ENCODE measurements at regions not wholly inside any gene's neighbourhood (a gene's known extent, or its start where the extent isn't known, plus 50 kb on each side); places are given as distances from the start of the nearest gene placed in this dataset.

- ATAC-seq (ENCODE audit: poor library complexity) (no peak), DNase-seq (no peak)
- intact Hi-C loops (cut with DNase I, micrococcal nuclease) = no loop called here
- TF ChIP-seq CTCF (IDR thresholded peaks at IDR 0.05) = no peak
- Histone ChIP-seq H3K36me3 (ENCODE audit: insufficient read depth, low read length) (no peaks in the 10 kb centered on the region), H3K9me3 (ENCODE audit: control insufficient read depth in 1 of 2, insufficient read depth in 1 of 2, low read length in 2 of 2) (no peaks in the 10 kb centered on the region), H3K4me3 (ENCODE audit: low read length) (no peak overlapping the region), H3K4me1 (ENCODE audit: insufficient read depth, low read length) (no peaks in the 10 kb centered on the region), H3K27me3 (ENCODE audit: control insufficient read depth in 1 of 2, insufficient read depth in 2 of 2, low read length in 2 of 2) (no peaks in the 10 kb centered on the region), H3K27ac (ENCODE audit: low read depth in 1 of 2, low read length in 2 of 2) (no peak overlapping the region)
- H3K4me3 Mint-ChIP-seq = no peak overlapping the region
- no peaks in the 10 kb centered on the region for H3K36me3 Mint-ChIP-seq (ENCODE audit: low read depth)
- H3K9me3 Mint-ChIP-seq = no peaks in the 10 kb centered on the region
- peaks cover 16% of the 10 kb centered on the region for H3K27me3 Mint-ChIP-seq
- no peaks in the 10 kb centered on the region for H3K4me1 Mint-ChIP-seq (ENCODE audit: low read depth)
- no peak overlapping the region for H3K27ac Mint-ChIP-seq
- POLR2A ChIA-PET = no interaction called here
- CTCF ChIA-PET = no interaction called here
Observed at GRCh38 chr1:162943622-162944021, 82.6 kb upstream of the CCDC190 start.

GRCh38 chr1:162942916-162943559, 82.1 kb upstream of the CCDC190 start:
- CTCF ChIA-PET = no interaction called here
- Histone ChIP-seq H3K36me3 (ENCODE audit: insufficient read depth, low read length) (no peaks in the 10 kb centered on the region), H3K4me1 (ENCODE audit: insufficient read depth, low read length) (no peaks in the 10 kb centered on the region), H3K27ac (ENCODE audit: low read depth in 1 of 2, low read length in 2 of 2) (no peak overlapping the region), H3K9me3 (ENCODE audit: control insufficient read depth in 1 of 2, insufficient read depth in 1 of 2, low read length in 2 of 2) (no peaks in the 10 kb centered on the region), H3K4me3 (ENCODE audit: low read length) (no peak overlapping the region), H3K27me3 (ENCODE audit: control insufficient read depth in 1 of 2, insufficient read depth in 2 of 2, low read length in 2 of 2) (no peaks in the 10 kb centered on the region)
- no peak for TF ChIP-seq CTCF (IDR thresholded peaks at IDR 0.05)
- Mint-ChIP-seq H3K4me1 (ENCODE audit: low read depth) (no peaks in the 10 kb centered on the region), H3K27me3 (peaks cover 16% of the 10 kb centered on the region), H3K36me3 (ENCODE audit: low read depth) (no peaks in the 10 kb centered on the region), H3K9me3 (no peaks in the 10 kb centered on the region), H3K4me3 (no peak overlapping the region), H3K27ac (no peak overlapping the region)
- POLR2A ChIA-PET = no interaction called here
- no peak for ATAC-seq (ENCODE audit: poor library complexity)
- intact Hi-C loops (cut with DNase I, micrococcal nuclease) = no loop called here
- no peak for DNase-seq

GRCh38 chr1:162941024-162941423, 80.0 kb upstream of the CCDC190 start:
- ChIA-PET CTCF (no interaction called here), POLR2A (no interaction called here)
- DNase-seq (no peak), ATAC-seq (ENCODE audit: poor library complexity) (no peak)
- Mint-ChIP-seq H3K4me3 (no peak overlapping the region), H3K36me3 (ENCODE audit: low read depth) (no peaks in the 10 kb centered on the region), H3K4me1 (ENCODE audit: low read depth) (no peaks in the 10 kb centered on the region), H3K27me3 (peaks cover 25% of the 10 kb centered on the region), H3K27ac (no peak overlapping the region), H3K9me3 (no peaks in the 10 kb centered on the region)
- intact Hi-C loops (cut with DNase I, micrococcal nuclease) = no loop called here
- no peaks in the 10 kb centered on the region for H3K36me3 ChIP-seq (ENCODE audit: insufficient read depth, low read length)
- no peaks in the 10 kb centered on the region for H3K9me3 ChIP-seq (ENCODE audit: control insufficient read depth in 1 of 2, insufficient read depth in 1 of 2, low read length in 2 of 2)
- H3K27me3 ChIP-seq (ENCODE audit: control insufficient read depth in 1 of 2, insufficient read depth in 2 of 2, low read length in 2 of 2) = peaks cover 0 to 3% of the 10 kb centered on the region in 2 experiments
- no peak for TF ChIP-seq CTCF (IDR thresholded peaks at IDR 0.05)
- no peak overlapping the region for H3K4me3 ChIP-seq (ENCODE audit: low read length)
- no peaks in the 10 kb centered on the region for H3K4me1 ChIP-seq (ENCODE audit: insufficient read depth, low read length)
- H3K27ac ChIP-seq (ENCODE audit: low read depth in 1 of 2, low read length in 2 of 2) = no peak overlapping the region

Measured in CD4-positive, alpha-beta T cell (primary cell).